ENCODE measurements at regions not wholly inside any gene's neighbourhood (a gene's known extent, or its start where the extent isn't known, plus 50 kb on each side); places are given as distances from the start of the nearest gene placed in this dataset.
"Not testable (repeated sequence)": the region's sequence is repeated elsewhere in the genome, so short reads cannot be mapped to it uniquely, and the experiment has no call there.

GRCh38 chr3:59401924-59402323 is 352.1 kb upstream of the CFAP20DC start:
- no peak for FAIRE-seq

DNA sequence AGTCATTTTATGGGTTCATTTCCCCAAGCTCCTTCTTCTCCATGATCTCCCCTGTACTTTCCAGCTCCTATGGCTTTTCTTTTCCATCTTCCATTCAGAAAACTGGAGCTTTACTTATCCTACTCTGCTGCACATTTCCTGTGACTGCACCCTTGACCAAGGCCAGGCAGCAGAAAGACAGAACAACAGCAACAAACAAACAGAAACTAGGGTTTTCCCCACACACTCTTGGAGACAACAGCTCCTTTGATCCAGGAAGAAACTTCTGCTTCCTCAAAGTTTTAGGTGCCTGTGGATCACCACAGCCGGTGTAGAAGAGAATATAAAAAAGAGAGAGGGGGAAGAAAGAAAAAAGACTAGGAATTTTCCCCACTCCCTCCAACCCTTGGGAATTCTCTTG is 342.3 kb upstream of the CFAP20DC start:
- no peak for FAIRE-seq

- FAIRE-seq, result no peak
Measured at GRCh38 chr3:59391131-59391530, 341.3 kb upstream of the CFAP20DC start.

DNA sequence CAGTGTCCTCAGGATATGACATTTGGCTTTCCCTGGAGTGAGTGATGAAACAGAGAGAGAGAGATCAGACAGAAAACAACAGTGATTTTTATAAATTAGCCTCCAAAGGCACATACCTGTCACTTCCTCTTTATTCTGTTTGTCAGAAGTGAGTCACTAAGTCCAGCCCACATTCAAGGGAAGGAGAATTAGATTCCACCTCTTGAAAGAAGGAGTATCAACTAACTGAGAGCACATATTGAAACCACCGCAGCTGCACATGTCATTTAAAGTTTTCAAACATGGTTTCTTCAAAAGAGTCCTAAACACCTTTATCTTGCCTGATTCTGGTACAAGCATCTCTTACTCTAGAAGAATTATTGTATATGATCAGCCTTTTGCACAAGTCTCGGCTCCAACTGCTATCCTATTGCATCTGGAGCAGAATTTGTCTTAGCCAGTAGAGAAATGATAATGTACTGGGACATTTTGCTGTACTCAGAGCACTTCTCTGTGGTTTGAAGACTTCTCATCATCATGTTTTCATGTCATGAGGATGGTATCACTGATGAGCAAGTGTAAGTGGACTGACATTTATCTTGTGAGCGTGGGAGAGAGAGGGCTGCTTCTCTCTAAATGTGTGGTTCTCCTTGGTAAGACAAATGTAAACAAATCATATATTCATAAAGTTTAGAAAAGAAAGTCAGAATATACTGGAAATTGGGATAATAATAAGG is 338.9 kb upstream of the CFAP20DC start:
- no peak for FAIRE-seq

- no peak for FAIRE-seq
Measured at GRCh38 chr3:59386165-59386564, 336.3 kb upstream of the CFAP20DC start.

GRCh38 chr3:59385547-59385946 is 335.7 kb upstream of the CFAP20DC start:
- FAIRE-seq, result no peak

GRCh38 chr3:59381282-59381681 is 331.5 kb upstream of the CFAP20DC start:
- no peak for FAIRE-seq

GRCh38 chr3:59380146-59380545 is 330.3 kb upstream of the CFAP20DC start:
- no peak for FAIRE-seq

DNA sequence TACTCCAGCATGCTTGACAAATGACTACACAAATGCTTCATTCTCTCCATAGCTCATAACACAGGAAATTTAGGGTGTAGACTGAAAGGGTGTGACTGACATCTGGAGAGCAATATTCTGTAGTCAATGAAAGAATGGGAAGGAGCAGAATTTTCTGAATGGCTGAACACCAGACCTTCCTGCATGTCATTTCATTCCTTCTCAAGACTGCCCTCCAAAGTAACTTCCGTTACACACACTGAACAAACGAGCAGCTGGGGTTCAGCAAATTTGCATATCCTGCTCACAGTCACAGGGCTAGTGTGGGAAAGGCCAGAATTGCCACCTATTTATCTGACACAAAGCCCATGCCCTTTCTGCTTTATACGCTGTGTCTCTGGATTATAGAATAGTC is 325.0 kb upstream of the CFAP20DC start:
- FAIRE-seq, result no peak

DNA sequence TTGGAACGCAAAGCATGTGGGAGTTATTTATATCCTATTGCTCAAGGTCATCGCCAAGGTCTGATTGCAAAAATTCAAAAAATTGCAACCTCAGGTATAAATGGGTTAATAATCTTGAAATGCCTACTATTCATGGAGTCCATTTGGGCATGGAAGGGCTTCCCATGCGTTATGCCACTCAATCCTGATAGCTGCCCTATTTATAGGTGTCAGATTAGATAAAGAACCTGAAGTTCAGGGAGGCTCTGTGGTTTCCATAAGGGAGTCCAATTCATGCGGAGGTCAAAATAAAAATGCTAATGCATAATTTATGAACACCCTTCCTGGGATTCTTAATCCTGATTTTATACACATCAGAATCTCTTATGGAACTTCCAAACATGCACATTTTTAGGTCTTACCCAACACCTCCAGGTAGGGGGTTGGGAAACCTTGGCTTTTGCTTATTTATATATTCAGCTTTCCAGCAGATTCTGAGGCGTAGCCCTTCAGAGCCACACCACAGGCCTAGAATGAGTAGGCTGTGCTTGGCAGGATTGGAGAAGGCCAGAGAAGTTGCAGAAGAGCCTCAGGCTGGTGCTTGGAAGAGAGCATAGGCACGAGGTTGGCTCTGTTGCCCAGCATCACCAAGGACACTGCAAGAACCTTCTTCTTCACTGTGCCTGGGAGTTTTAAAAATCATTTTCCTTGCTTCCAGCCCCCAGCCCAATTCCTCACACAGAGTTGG is 324.4 kb upstream of the CFAP20DC start:
- FAIRE-seq, result no peak

GRCh38 chr3:59372346-59372745 is 322.5 kb upstream of the CFAP20DC start:
- FAIRE-seq, result no peak

DNA sequence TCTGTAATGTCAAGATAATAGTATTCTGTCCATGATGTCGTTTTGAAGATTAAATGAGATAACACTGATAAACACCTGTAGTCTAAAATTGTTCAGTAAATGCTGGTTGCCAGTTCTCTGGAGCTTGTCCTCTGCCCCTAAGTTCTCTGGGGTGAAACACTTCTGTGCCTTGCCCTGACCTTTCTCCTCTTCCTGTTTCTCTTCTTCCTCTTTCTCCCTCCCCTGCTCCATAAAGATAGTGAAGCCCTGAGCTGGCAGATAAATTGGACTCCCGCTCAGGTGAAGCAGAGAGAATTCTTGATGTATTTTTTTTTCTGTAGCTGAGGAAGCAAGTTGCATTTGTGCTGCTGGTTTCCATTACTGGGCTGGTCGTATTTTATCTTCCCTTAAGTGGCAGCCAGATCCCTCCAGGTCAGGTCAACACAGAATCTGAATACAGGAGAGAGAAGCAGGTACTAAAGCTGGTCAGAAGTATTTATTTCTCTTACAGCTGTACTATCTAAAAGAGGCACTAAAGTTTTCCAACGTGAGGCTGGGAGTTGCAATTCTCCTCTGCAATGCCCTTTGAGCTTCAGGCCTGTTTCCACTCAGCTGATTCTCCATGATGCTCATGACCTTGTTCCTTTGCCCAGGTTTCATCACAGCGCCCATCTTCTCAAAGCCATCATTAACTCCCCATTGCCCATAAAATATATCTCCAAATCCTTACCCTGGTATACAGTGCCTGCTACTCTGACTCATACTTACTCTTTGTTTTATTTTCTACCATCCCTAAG is 319.3 kb upstream of the CFAP20DC start:
- FAIRE-seq, result no peak

GRCh38 chr3:59367150-59367549 is 317.3 kb upstream of the CFAP20DC start:
- no peak for FAIRE-seq

GRCh38 chr3:59366218-59366617 is 316.4 kb upstream of the CFAP20DC start:
- FAIRE-seq, result no peak

- FAIRE-seq, result no peak
Measured at GRCh38 chr3:59364496-59364895, 314.7 kb upstream of the CFAP20DC start.

DNA sequence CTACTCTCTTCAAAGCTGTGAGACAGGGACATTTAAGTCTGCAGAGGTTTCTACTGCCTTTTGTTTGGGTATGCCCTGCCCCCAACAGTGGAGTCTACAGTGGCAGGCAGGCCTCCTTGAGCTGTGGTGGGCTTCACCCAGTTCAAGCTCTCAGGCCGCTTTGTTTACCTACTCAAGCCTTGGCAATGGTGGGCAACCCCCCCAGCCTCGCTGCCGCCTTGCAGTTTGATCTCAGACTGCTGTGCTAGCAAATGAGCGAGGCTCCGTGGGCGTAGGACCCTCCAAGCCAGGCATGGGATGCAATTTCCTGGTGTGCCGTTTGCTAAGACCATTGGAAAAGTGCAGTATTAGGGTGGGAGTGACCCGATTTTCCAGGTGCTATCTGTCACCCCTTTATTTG is 310.5 kb upstream of the CFAP20DC start:
- not testable (repeated sequence) for FAIRE-seq

DNA sequence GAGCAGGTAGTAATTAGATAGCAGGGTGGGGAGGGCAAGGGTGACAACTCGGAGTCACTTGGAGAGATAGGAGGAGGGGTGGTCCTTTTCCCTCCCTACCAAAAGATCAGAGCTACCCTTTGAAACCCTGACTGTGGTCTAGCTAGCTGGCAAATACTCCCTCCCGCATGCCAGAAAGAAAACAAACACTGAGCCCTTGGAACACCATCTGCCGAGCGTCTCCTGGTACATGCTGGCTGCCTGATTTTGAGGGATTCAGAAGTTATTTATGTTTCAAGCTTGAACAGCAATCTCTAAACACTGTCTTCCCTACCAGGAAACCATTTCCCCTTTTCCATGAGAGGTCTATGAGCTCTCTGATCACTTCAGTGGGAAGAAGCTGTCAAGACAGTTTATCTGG is 291.6 kb upstream of the CFAP20DC start:
- FAIRE-seq, result no peak

GRCh38 chr3:59339818-59340217 is 290.0 kb upstream of the CFAP20DC start:
- FAIRE-seq, result no peak

GRCh38 chr3:59338934-59339333 is 289.1 kb upstream of the CFAP20DC start:
- FAIRE-seq, result no peak

DNA sequence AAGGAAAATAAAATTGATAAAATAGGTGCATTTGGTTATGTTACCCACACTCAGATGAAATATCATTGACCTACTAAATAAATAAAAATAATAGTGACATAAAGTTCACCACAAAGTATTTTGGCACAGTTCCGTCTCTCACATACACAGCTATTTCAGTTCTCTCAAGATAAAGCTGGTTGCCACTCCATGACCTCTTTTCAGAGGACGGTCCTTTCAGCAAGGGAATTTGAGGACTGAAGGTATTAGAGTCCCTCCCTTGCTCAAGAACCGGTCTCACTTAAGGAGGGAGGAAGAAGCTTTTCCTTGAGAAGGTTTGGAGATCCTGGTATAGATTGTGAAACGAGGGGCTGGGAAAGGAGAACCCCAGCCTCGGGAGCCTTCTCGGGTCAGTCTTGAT is 285.5 kb upstream of the CFAP20DC start:
- FAIRE-seq, result no peak

GRCh38 chr3:59334585-59334984 is 284.8 kb upstream of the CFAP20DC start:
- FAIRE-seq, result no peak

DNA sequence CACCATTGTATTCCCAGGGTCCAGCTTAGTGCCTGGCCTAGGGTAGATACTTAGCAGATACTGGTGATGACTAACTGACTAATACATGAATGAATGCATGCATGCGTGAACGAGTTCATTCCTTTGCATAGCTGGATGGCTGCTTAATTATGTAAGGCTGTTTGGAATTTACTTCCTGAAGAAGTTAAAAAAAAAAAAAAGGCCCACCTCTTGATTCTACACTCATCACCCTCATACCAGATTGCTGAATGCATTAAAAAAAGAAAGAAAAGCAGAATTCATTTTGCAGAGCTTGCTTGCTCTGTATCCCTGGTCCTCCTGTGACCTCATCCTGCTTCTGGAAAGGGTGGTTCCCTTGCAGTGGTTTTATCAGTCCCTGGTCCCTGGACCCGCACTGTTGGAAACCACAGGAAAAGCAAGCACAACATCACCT is 277.6 kb upstream of the CFAP20DC start:
- no peak for FAIRE-seq

- FAIRE-seq, result no peak
Measured at GRCh38 chr3:59326246-59327024, 276.6 kb upstream of the CFAP20DC start.
